Neural cell (in vitro differentiated cells): ENCODE measurements at regions not wholly inside any gene's neighbourhood (a gene's known extent, or its start where the extent isn't known, plus 50 kb on each side); places are given as distances from the start of the nearest gene placed in this dataset.

ENCODE experiments used
- H2AFZ ChIP-seq: fragments of 200-600, 300-800 bp; sonication (generic), shearing (Covaris generic); 2 replicates; pipeline ENCODE4 v1.6.0; 2014; ENCODE audit warnings: low read depth, mild to moderate bottlenecking, antibody characterized with exemption, low read length, moderate library complexity
- H3F3A ChIP-seq: fragments of 200-600 bp; shearing (Covaris generic); 2 replicates; pipeline ENCODE4 v1.6.1; 2016; ENCODE audit warnings: mild to moderate bottlenecking, moderate library complexity, mixed read lengths, antibody characterized with exemption, low read length; ENCODE audit not compliant: insufficient read depth, poor library complexity, severe bottlenecking
- H3K27ac ChIP-seq: fragments of 200-600, 300-800 bp; sonication (generic), shearing (Covaris generic); 2 replicates; pipeline ENCODE4 v1.5.1; 2014; ENCODE audit warnings: mild to moderate bottlenecking, low read length, moderate library complexity
- H3K27me3 ChIP-seq: fragments of 300-800, 200-600 bp; sonication (generic), shearing (Covaris generic); 2 replicates; pipeline ENCODE4 v1.6.0; 2014; ENCODE audit warnings: mild to moderate bottlenecking, low read depth, low read length, moderate library complexity; ENCODE audit not compliant: insufficient read depth
- H3K36me3 ChIP-seq: fragments of 300-800, 200-600 bp; sonication (generic), shearing (Covaris generic); 2 replicates; pipeline ENCODE4 v1.5.1; 2014; ENCODE audit warnings: mild to moderate bottlenecking, antibody characterized with exemption, low read length, moderate library complexity; ENCODE audit not compliant: insufficient read depth
- H3K4me2 ChIP-seq: fragments of 300-800, 200-600 bp; sonication (generic), shearing (Covaris generic); 2 replicates; pipeline ENCODE4 v1.6.0; 2014; ENCODE audit warnings: mild to moderate bottlenecking, low read length
- H3K4me3 ChIP-seq: fragments of 300-800, 200-600 bp; sonication (generic), shearing (Covaris generic); 2 replicates; pipeline ENCODE4 v1.5.1; 2014; ENCODE audit warnings: mild to moderate bottlenecking, low read length, moderate library complexity
- H3K79me2 ChIP-seq: fragments of 200-600 bp; shearing (Covaris generic); replicated peaks from 2 replicates; pipeline ENCODE4 v1.6.0; 2014; ENCODE audit warnings: mild to moderate bottlenecking, low read length, moderate library complexity; ENCODE audit not compliant: insufficient read depth
- H3K9ac ChIP-seq: fragments of 300-800, 200-600 bp; sonication (generic), shearing (Covaris generic); 2 replicates; pipeline ENCODE4 v1.6.1; 2016; ENCODE audit warnings: mild to moderate bottlenecking, low read length, mixed read lengths
- H3K9me2 ChIP-seq: fragments of 200-600 bp; shearing (Covaris generic); 2 replicates; pipeline ENCODE4 v1.6.1; 2016; ENCODE audit warnings: mild to moderate bottlenecking, low read length, mixed read lengths; ENCODE audit not compliant: insufficient read depth
- H3K9me3 ChIP-seq: fragments of 200-600, 300-800 bp; sonication (generic), shearing (Covaris generic); 2 replicates; pipeline ENCODE4 v1.6.1; 2016; ENCODE audit warnings: mild to moderate bottlenecking, mixed run types, low read length, moderate library complexity, mixed read lengths
- H4K20me1 ChIP-seq: fragments of 200-600 bp; shearing (Covaris generic); 2 replicates; pipeline ENCODE4 v1.6.1; 2016; ENCODE audit warnings: mild to moderate bottlenecking, mixed run types; ENCODE audit not compliant: insufficient read depth
- EP300 ChIP-seq: fragments of 450-650 bp; conservative IDR thresholded peaks from 2 replicates; pipeline ENCODE4 v1.6.1; 2014; ENCODE audit warnings: antibody characterized with exemption, mild to moderate bottlenecking, moderate library complexity; ENCODE audit not compliant: poor library complexity, severe bottlenecking
- EZH2 ChIP-seq: fragments of 200-600, 300-800 bp; shearing (Covaris generic), sonication (generic); IDR thresholded peaks from 2 replicates; pipeline ENCODE4 v1.6.1; 2014; ENCODE audit warnings: antibody characterized with exemption, low read length, borderline replicate concordance, mild to moderate bottlenecking; ENCODE audit not compliant: insufficient read depth, poor library complexity, severe bottlenecking
- MXI1 ChIP-seq: fragments of 450-650 bp; conservative IDR thresholded peaks from 2 replicates; pipeline ENCODE4 v1.6.1; 2014; ENCODE audit warnings: antibody characterized with exemption, mild to moderate bottlenecking; ENCODE audit not compliant: poor library complexity, severe bottlenecking
- POLR2AphosphoS5 ChIP-seq: IDR thresholded peaks from 2 replicates; pipeline ENCODE4 v1.6.1; 2012
- RAD21 ChIP-seq: fragments of 450-650 bp; conservative IDR thresholded peaks from 2 replicates; pipeline ENCODE4 v1.6.1; 2014; ENCODE audit warnings: antibody characterized with exemption, mild to moderate bottlenecking, moderate library complexity
- SMC3 ChIP-seq: fragments of 450-650 bp; conservative IDR thresholded peaks from 2 replicates; pipeline ENCODE4 v1.6.1; 2014; ENCODE audit warnings: antibody characterized with exemption, mild to moderate bottlenecking, moderate library complexity; ENCODE audit not compliant: poor library complexity
- TAF1 ChIP-seq: IDR thresholded peaks from 2 replicates; pipeline ENCODE4 v1.6.1; 2012; ENCODE audit warnings: low read depth
- TF ChIP-seq, protein P1 (sequence below): IDR thresholded peaks from 2 replicates; pipeline ENCODE4 v1.6.1; 2012; ENCODE audit warnings: borderline replicate concordance
- TF ChIP-seq, protein P2 (sequence below): fragments of 450-650 bp; IDR thresholded peaks from 2 replicates; pipeline ENCODE4 v1.5.1; 2014; ENCODE audit warnings: antibody characterized with exemption, mild to moderate bottlenecking, moderate library complexity; ENCODE audit not compliant: poor library complexity, severe bottlenecking

DNA sequence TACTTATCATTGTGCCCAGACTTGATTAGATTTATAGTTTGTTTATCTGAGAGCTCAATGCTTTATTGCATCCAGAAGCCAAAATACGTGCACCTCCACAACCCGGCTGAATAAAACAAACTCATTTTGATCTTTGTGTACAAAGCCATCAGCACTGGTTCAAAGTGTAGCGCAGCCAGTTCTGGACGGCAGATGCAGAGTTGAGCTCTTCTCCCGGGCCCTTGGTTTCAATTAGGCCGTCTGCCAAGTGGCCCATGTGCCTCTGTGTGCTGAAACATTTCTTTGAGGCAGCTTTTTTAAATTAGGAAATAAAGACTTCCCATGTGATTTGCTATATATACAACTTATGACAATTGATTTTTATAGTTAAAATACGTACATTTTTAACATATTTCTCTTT lies 96.2 kb upstream of the RSPO3 start:
- Histone ChIP-seq H3K79me2 (no peaks in the 10 kb centered on the region), H3K36me3 (no peaks in the 10 kb centered on the region), H3K9ac (no peak overlapping the region), H3F3A (no peaks in the 10 kb centered on the region), H2AFZ (no peak overlapping the region), H3K4me3 (no peak overlapping the region), H3K27ac (no peak overlapping the region), H3K9me2 (no peaks in the 10 kb centered on the region), H3K4me2 (no peak overlapping the region), H3K27me3 (no peaks in the 10 kb centered on the region), H4K20me1 (no peaks in the 10 kb centered on the region), H3K9me3 (no peaks in the 10 kb centered on the region)
- TF ChIP-seq, protein P1, sequence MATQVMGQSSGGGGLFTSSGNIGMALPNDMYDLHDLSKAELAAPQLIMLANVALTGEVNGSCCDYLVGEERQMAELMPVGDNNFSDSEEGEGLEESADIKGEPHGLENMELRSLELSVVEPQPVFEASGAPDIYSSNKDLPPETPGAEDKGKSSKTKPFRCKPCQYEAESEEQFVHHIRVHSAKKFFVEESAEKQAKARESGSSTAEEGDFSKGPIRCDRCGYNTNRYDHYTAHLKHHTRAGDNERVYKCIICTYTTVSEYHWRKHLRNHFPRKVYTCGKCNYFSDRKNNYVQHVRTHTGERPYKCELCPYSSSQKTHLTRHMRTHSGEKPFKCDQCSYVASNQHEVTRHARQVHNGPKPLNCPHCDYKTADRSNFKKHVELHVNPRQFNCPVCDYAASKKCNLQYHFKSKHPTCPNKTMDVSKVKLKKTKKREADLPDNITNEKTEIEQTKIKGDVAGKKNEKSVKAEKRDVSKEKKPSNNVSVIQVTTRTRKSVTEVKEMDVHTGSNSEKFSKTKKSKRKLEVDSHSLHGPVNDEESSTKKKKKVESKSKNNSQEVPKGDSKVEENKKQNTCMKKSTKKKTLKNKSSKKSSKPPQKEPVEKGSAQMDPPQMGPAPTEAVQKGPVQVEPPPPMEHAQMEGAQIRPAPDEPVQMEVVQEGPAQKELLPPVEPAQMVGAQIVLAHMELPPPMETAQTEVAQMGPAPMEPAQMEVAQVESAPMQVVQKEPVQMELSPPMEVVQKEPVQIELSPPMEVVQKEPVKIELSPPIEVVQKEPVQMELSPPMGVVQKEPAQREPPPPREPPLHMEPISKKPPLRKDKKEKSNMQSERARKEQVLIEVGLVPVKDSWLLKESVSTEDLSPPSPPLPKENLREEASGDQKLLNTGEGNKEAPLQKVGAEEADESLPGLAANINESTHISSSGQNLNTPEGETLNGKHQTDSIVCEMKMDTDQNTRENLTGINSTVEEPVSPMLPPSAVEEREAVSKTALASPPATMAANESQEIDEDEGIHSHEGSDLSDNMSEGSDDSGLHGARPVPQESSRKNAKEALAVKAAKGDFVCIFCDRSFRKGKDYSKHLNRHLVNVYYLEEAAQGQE: no peak
- TF ChIP-seq POLR2AphosphoS5 (no peak), EZH2 (no peak), RAD21 (no peak), TAF1 (no peak), MXI1 (no peak), EP300 (no peak), SMC3 (no peak)
- TF ChIP-seq, protein P2, sequence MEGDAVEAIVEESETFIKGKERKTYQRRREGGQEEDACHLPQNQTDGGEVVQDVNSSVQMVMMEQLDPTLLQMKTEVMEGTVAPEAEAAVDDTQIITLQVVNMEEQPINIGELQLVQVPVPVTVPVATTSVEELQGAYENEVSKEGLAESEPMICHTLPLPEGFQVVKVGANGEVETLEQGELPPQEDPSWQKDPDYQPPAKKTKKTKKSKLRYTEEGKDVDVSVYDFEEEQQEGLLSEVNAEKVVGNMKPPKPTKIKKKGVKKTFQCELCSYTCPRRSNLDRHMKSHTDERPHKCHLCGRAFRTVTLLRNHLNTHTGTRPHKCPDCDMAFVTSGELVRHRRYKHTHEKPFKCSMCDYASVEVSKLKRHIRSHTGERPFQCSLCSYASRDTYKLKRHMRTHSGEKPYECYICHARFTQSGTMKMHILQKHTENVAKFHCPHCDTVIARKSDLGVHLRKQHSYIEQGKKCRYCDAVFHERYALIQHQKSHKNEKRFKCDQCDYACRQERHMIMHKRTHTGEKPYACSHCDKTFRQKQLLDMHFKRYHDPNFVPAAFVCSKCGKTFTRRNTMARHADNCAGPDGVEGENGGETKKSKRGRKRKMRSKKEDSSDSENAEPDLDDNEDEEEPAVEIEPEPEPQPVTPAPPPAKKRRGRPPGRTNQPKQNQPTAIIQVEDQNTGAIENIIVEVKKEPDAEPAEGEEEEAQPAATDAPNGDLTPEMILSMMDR: no peak

DNA sequence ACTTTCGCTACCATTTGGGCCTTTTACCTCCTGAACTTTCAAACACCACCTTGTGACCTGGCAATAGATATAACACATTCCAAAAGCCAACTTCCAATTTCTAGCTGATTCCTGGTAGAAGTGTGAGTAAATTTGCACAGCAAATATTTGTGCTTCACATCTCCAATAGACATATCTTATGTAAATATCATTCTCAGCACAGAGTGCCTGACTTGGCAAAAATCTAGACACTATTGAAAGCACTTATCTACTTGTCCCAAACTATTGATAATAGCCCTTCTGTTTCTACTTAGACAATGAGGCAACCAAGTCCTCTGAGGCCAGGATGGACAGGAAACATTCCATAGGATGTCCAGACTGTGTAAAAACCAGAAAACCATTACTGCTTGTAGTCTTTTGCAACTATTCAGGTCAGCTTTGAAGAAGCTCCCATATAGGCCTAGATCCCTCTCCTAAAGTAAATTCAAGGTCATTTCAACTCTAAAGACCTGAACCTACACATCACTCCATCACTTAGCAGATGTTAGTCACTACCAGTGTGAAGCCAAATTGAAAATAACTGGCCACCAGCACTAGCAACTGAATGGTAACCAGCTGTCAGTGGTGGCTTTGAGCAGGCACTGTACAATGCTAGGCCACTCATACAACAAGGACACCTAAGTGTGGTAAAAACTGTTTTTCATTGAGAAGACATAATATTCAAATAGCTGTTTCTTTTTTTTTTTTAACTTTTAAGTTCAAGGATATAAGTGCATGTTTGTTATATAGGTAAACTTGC lies 95.3 kb upstream of the RSPO3 start:
- no peak overlapping the region for H3K4me3 ChIP-seq
- H3K36me3 ChIP-seq: no peaks in the 10 kb centered on the region
- H3K4me2 ChIP-seq: no peak overlapping the region
- no peak overlapping the region for H2AFZ ChIP-seq
- no peaks in the 10 kb centered on the region for H3K9me3 ChIP-seq
- TF ChIP-seq, protein P2: no peak
- TF ChIP-seq POLR2AphosphoS5 (no peak), MXI1 (no peak), EZH2 (no peak), RAD21 (no peak), TAF1 (no peak), SMC3 (no peak), EP300 (no peak)
- TF ChIP-seq, protein P1: no peak
- no peaks in the 10 kb centered on the region for H4K20me1 ChIP-seq
- H3F3A ChIP-seq: no peaks in the 10 kb centered on the region
- no peak overlapping the region for H3K27ac ChIP-seq
- no peaks in the 10 kb centered on the region for H3K9me2 ChIP-seq
- no peaks in the 10 kb centered on the region for H3K79me2 ChIP-seq
- H3K27me3 ChIP-seq: no peaks in the 10 kb centered on the region
- H3K9ac ChIP-seq: no peak overlapping the region
